Panc1 (cell line): ENCODE measurements at regions not wholly inside any gene's neighbourhood (a gene's known extent, or its start where the extent isn't known, plus 50 kb on each side); places are given as distances from the start of the nearest gene placed in this dataset.

Experiments
- CTCF ChIP-seq: fragments of 450-650 bp; IDR thresholded peaks from 2 replicates; pipeline ENCODE4 v1.5.1; 2017; ENCODE audit warnings: mild to moderate bottlenecking
- SIN3A ChIP-seq: IDR thresholded peaks from 2 replicates; pipeline ENCODE4 v1.6.1; 2012; ENCODE audit warnings: low read depth, mild to moderate bottlenecking, low read length, moderate library complexity, borderline replicate concordance; ENCODE audit not compliant: insufficient read depth
- TF ChIP-seq, protein P1 (sequence below), 2 experiments: IDR thresholded peaks; 2 replicates each; pipeline ENCODE4 v1.6.1; 2011 to 2012; ENCODE audit warnings: low read depth in 2 of 2, control low read depth in 1 of 2, low read length in 1 of 2, mild to moderate bottlenecking in 1 of 2, moderate library complexity in 1 of 2; ENCODE audit not compliant: insufficient read depth in 1 of 2

DNA sequence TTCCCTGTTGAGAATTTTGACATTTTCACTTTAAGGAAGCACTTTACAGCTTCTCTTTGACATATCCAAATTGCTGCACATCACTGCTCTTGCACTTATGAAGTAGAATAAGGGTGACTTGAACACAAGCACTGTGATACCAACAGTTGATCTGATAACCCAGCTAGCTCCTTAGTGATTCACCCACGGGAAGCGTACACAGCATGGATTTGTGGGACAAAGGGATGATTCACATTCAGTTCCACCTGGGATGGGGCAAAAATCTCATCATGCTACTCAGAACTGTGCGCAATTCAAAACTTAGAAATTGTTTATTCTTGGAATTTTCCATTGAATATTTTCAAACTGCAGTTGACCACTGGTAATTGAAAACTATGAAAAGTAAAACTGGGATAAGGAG, 1565.5 kb upstream of the CDH9 start:
- TF ChIP-seq CTCF (no peak), SIN3A (no peak)
- TF ChIP-seq, protein P1, sequence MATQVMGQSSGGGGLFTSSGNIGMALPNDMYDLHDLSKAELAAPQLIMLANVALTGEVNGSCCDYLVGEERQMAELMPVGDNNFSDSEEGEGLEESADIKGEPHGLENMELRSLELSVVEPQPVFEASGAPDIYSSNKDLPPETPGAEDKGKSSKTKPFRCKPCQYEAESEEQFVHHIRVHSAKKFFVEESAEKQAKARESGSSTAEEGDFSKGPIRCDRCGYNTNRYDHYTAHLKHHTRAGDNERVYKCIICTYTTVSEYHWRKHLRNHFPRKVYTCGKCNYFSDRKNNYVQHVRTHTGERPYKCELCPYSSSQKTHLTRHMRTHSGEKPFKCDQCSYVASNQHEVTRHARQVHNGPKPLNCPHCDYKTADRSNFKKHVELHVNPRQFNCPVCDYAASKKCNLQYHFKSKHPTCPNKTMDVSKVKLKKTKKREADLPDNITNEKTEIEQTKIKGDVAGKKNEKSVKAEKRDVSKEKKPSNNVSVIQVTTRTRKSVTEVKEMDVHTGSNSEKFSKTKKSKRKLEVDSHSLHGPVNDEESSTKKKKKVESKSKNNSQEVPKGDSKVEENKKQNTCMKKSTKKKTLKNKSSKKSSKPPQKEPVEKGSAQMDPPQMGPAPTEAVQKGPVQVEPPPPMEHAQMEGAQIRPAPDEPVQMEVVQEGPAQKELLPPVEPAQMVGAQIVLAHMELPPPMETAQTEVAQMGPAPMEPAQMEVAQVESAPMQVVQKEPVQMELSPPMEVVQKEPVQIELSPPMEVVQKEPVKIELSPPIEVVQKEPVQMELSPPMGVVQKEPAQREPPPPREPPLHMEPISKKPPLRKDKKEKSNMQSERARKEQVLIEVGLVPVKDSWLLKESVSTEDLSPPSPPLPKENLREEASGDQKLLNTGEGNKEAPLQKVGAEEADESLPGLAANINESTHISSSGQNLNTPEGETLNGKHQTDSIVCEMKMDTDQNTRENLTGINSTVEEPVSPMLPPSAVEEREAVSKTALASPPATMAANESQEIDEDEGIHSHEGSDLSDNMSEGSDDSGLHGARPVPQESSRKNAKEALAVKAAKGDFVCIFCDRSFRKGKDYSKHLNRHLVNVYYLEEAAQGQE (IDR thresholded peaks at IDR 0.05; ENCODE audit: insufficient read depth in 1 of 2, low read depth in 2 of 2, low read length in 1 of 2), result no peak
